GM23248 (cell line): ENCODE measurements at regions not wholly inside any gene's neighbourhood (a gene's known extent, or its start where the extent isn't known, plus 50 kb on each side); places are given as distances from the start of the nearest gene placed in this dataset.

Source experiments
- DNase-seq: peaks from one replicate; pipeline ENCODE4 v3.0.0-alpha.2; 2015
- H2AFZ ChIP-seq: fragments of 200-600 bp; sonication (generic); 2 replicates; pipeline ENCODE4 v1.6.1; 2016; ENCODE audit warnings: antibody characterized with exemption
- H3F3A ChIP-seq: fragments of 200-600 bp; sonication (generic); 2 replicates; pipeline ENCODE4 v1.6.1; 2016; ENCODE audit warnings: mild to moderate bottlenecking, antibody characterized with exemption, mixed run types; ENCODE audit not compliant: insufficient read depth
- H3K27ac ChIP-seq: fragments of 200-600 bp; sonication (generic); 2 replicates; pipeline ENCODE4 v1.5.1; 2016; ENCODE audit warnings: mild to moderate bottlenecking
- H3K27me3 ChIP-seq: fragments of 200-600 bp; sonication (generic); replicated peaks from 2 replicates; pipeline ENCODE4 v1.6.1; 2016; ENCODE audit warnings: mild to moderate bottlenecking; ENCODE audit not compliant: insufficient read depth
- H3K36me3 ChIP-seq: fragments of 200-600 bp; sonication (generic); 2 replicates; pipeline ENCODE4 v1.6.1; 2016; ENCODE audit warnings: low read depth, mild to moderate bottlenecking
- H3K4me1 ChIP-seq: fragments of 200-600 bp; sonication (generic); 2 replicates; pipeline ENCODE4 v1.6.1; 2016; ENCODE audit warnings: mild to moderate bottlenecking; ENCODE audit not compliant: insufficient read depth
- H3K4me2 ChIP-seq: fragments of 200-600 bp; sonication (generic); one replicate; pipeline ENCODE4 v1.6.1; 2016; ENCODE audit warnings: mild to moderate bottlenecking; ENCODE audit not compliant: unreplicated experiment
- H3K4me3 ChIP-seq: fragments of 200-600 bp; sonication (generic); 2 replicates; pipeline ENCODE4 v1.5.1; 2016; ENCODE audit warnings: mild to moderate bottlenecking
- H3K79me2 ChIP-seq: fragments of 200-600 bp; sonication (generic); 2 replicates; pipeline ENCODE4 v1.6.1; 2016; ENCODE audit warnings: mild to moderate bottlenecking; ENCODE audit not compliant: insufficient read depth
- H3K9ac ChIP-seq: fragments of 200-600 bp; sonication (generic); 2 replicates; pipeline ENCODE4 v1.6.1; 2016; ENCODE audit warnings: mild to moderate bottlenecking
- H3K9me2 ChIP-seq: fragments of 200-600 bp; sonication (generic); 2 replicates; pipeline ENCODE4 v1.6.1; 2016; ENCODE audit warnings: mixed run types, mild to moderate bottlenecking, moderate library complexity; ENCODE audit not compliant: insufficient read depth
- H3K9me3 ChIP-seq: fragments of 200-600 bp; sonication (generic); one replicate; pipeline ENCODE4 v1.6.1; 2017; ENCODE audit warnings: low read depth
- H4K20me1 ChIP-seq: fragments of 200-600 bp; sonication (generic); 2 replicates; pipeline ENCODE4 v1.6.0; 2016; ENCODE audit not compliant: insufficient read depth
- EZH2 ChIP-seq: fragments of 200-600 bp; sonication (generic); IDR thresholded peaks from 2 replicates; pipeline ENCODE4 v1.6.1; 2018; ENCODE audit warnings: antibody characterized with exemption, mild to moderate bottlenecking; ENCODE audit not compliant: insufficient read depth, poor library complexity, severe bottlenecking
- EZH2phosphoT487 ChIP-seq: fragments of 200-600 bp; sonication (generic); IDR thresholded peaks from 2 replicates; pipeline ENCODE4 v1.6.1; 2018; ENCODE audit warnings: antibody characterized with exemption, moderate library complexity, mild to moderate bottlenecking, low read depth; ENCODE audit not compliant: insufficient read depth
- WGBS, 2 experiments: methylation state at CpG; one replicate each; pipeline ENCODE4 v1.1.6; 2015 to 2017; ENCODE audit warnings: low lambda C conversion rate in 2 of 2, low coverage in 1 of 2; ENCODE audit errors: missing lambda C conversion rate in 2 of 2; 5-methylcytosine and 5-hydroxymethylcytosine counted together
- in situ Hi-C: fragments of 300-500 bp; cut with MboI; formaldehyde crosslinking; loops from 2 replicates; pipeline ENCODE4 v1.15.0; 2020

GRCh38 chr19:32022044-32022640 lies 323.3 kb upstream of the ZNF507 start:
- no peak for DNase-seq
- H3K4me3 ChIP-seq = no peak overlapping the region
- H3K9me2 ChIP-seq = no peaks in the 10 kb centered on the region
- no peak overlapping the region for H3K4me2 ChIP-seq
- peaks cover 9% of the 10 kb centered on the region for H3K4me1 ChIP-seq
- H3K9me3 ChIP-seq = no peaks in the 10 kb centered on the region
- TF ChIP-seq EZH2phosphoT487 = no peak
- TF ChIP-seq EZH2 = no peak
- in situ Hi-C loops = no loop called here
- H3K36me3 ChIP-seq = no peaks in the 10 kb centered on the region
- no peaks in the 10 kb centered on the region for H3K27me3 ChIP-seq
- no peak overlapping the region for H2AFZ ChIP-seq
- H3K9ac ChIP-seq = no peak overlapping the region
- no peaks in the 10 kb centered on the region for H3K79me2 ChIP-seq
- peaks cover 7% of the 10 kb centered on the region; the same call in 1 of the 2 replicates for H3F3A ChIP-seq
- 33 to 36% methylated on average over 9 of the region's 9 CpGs for WGBS, 2 experiments
- no peaks in the 10 kb centered on the region for H4K20me1 ChIP-seq
- H3K27ac ChIP-seq = no peak overlapping the region

GRCh38 chr19:32022731-32023563 lies 322.5 kb upstream of the ZNF507 start:
- no peak for DNase-seq
- Histone ChIP-seq H3K4me1 (peaks cover under 1% of the 10 kb centered on the region; the same call in 1 of the 2 replicates), H3K27me3 (no peaks in the 10 kb centered on the region), H2AFZ (no peak overlapping the region), H3K27ac (no peak overlapping the region), H3F3A (no peaks in the 10 kb centered on the region), H3K4me2 (no peak overlapping the region), H3K9me2 (no peaks in the 10 kb centered on the region), H3K36me3 (no peaks in the 10 kb centered on the region), H3K9me3 (no peaks in the 10 kb centered on the region), H3K4me3 (no peak overlapping the region), H4K20me1 (no peaks in the 10 kb centered on the region), H3K79me2 (no peaks in the 10 kb centered on the region), H3K9ac (no peak overlapping the region)
- in situ Hi-C loops = no loop called here
- no peak for TF ChIP-seq EZH2
- TF ChIP-seq EZH2phosphoT487 = no peak
- WGBS, 2 experiments = 14 to 15% methylated on average over 29 of the region's 29 CpGs

GRCh38 chr19:32023564-32023832 lies 321.9 kb upstream of the ZNF507 start:
- 50 to 52% methylated on average over 6 of the region's 6 CpGs for WGBS, 2 experiments
- no peaks in the 10 kb centered on the region for H4K20me1 ChIP-seq
- in situ Hi-C loops = no loop called here
- no peaks in the 10 kb centered on the region for H3F3A ChIP-seq
- no peaks in the 10 kb centered on the region for H3K36me3 ChIP-seq
- H3K9me3 ChIP-seq = no peaks in the 10 kb centered on the region
- no peaks in the 10 kb centered on the region for H3K9me2 ChIP-seq
- no peak overlapping the region for H3K4me2 ChIP-seq
- DNase-seq = no peak
- no peak overlapping the region for H3K9ac ChIP-seq
- no peak overlapping the region for H3K4me3 ChIP-seq
- H3K27me3 ChIP-seq = no peaks in the 10 kb centered on the region
- no peaks in the 10 kb centered on the region for H3K4me1 ChIP-seq
- H3K27ac ChIP-seq = no peak overlapping the region
- H2AFZ ChIP-seq = no peak overlapping the region
- TF ChIP-seq EZH2 = no peak
- no peak for TF ChIP-seq EZH2phosphoT487
- no peaks in the 10 kb centered on the region for H3K79me2 ChIP-seq

GRCh38 chr19:32029235-32029634 lies 316.2 kb upstream of the ZNF507 start:
- H3K9me2 ChIP-seq = no peaks in the 10 kb centered on the region
- 53 to 54% methylated on average over 6 of the region's 6 CpGs for WGBS, 2 experiments
- H3K27me3 ChIP-seq = no peaks in the 10 kb centered on the region
- no peak overlapping the region for H3K4me3 ChIP-seq
- no peaks in the 10 kb centered on the region for H3F3A ChIP-seq
- no peak for TF ChIP-seq EZH2phosphoT487
- TF ChIP-seq EZH2 = no peak
- H3K4me2 ChIP-seq = no peak overlapping the region
- no peak for DNase-seq
- H4K20me1 ChIP-seq = no peaks in the 10 kb centered on the region
- in situ Hi-C loops = no loop called here
- H3K9ac ChIP-seq = no peak overlapping the region
- H3K27ac ChIP-seq = no peak overlapping the region
- H3K36me3 ChIP-seq = no peaks in the 10 kb centered on the region
- no peaks in the 10 kb centered on the region for H3K9me3 ChIP-seq
- H3K4me1 ChIP-seq = no peaks in the 10 kb centered on the region
- no peak overlapping the region for H2AFZ ChIP-seq
- H3K79me2 ChIP-seq = no peaks in the 10 kb centered on the region
